Activated naive CD4-positive, alpha-beta T cell treated with anti-CD3 and anti-CD28 coated beads, Interleukin-2, amount 50 U/mL, for 16 hours (primary cell): ENCODE measurements at regions not wholly inside any gene's neighbourhood (a gene's known extent, or its start where the extent isn't known, plus 50 kb on each side); places are given as distances from the start of the nearest gene placed in this dataset.
"Not testable (repeated sequence)": the region's sequence is repeated elsewhere in the genome, so short reads cannot be mapped to it uniquely, and the experiment has no call there.

Experiments
- DNase-seq: peaks from one replicate; pipeline ENCODE4 v3.0.0-alpha.2; 2020

DNA sequence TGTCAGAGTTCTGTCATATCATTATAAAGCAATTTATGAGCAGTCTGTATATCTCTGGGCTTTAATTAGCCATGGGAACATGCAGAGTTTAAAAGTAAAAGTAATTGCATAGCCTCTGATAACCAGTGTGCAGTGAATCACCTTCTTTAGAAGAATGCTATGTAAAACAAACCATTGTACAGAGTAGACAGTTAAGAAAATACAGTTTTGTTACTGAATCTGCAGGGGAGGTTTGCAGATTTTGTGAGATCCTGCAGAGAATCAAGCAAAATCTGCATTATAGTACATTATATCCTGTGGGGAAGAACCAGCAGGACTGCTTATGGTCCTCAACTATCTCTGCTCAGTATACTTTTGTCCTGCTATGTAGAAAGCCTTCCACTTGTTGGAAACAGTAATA, 396.2 kb upstream of the NAALADL2 start:
- DNase-seq = no peak

DNA sequence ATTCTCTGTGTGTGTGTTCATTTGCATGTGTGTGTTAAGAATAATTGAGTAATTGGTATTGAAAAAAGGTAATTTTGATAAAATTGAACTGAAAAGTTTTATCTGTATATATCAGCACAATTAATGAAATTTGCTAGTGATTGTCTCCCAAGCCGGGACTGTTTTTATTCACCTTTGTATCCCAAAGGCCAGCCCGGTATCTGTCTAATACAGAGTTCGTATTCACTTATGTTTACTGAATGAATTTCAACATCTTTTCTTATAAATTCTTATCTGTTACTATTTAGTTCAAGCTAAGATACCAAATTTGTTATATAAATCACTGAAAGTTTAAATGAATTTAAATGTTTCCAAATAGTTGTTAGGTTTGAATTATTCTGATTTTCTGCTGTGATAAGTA, 394.0 kb upstream of the NAALADL2 start:
- no peak for DNase-seq

DNA sequence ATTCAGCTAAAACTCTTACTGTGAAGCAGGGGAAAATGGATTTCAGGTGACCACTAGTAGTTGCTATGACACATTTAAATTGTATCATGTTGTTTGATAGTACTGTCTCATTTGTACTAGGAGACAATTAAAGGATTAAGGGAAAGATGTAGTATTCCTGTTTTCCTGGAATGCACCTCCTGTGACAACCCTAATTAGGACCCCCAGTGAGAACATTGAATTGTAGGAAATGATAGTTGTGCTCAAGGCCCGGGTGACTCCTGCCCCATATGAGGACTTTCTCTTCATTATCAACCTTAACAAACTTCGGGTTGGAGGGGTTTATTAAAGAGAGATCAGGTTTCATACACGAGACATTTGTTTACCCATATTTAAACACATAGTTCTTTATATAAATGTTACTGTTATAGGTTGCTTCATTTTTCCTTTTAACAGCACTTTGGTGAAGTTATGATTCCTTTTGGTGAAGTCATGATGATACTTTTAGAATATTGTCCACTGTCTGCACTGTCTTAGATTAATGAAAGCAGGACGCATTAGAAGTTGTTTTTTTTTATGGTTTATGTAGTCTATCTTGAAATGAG, 392.6 kb upstream of the NAALADL2 start:
- no peak for DNase-seq

DNA sequence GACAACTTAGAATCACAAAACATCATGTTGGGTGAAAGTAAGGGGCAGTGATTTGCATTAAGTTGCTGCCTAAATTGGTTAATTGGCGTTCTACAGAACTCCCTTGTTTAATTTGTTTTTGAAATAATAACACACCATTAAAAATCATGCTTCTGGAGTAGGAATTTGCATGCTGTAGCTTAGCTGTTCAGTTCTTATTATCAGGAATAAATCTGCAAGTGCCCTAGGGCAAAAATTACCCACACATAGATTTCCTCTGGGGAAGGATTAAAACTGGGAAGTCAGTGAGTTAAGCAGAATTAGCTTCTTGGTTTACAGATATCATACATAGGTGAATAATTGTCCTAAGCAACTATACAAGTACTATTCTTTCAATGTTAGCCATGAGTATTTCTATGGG, 381.6 kb upstream of the NAALADL2 start:
- DNase-seq = no peak

DNA sequence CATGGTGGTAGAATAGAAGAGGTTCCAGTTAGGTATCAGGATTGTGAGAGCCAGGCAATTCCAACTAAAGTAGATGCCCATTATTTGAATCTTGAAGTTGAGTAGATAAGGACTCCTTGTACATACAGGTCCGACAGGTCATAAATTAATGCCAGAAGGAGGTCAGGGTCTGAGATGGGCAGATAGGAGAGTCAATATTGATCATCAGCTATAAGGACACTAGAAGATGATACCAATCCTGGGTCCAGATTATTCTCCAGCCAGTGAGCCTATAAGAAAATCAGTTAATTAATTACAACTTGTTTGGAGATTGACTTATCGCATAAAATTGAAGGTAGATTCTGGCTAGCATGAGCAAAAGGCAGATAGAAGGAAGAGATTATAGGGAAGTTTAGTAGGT, 378.4 kb upstream of the NAALADL2 start:
- DNase-seq = no peak

DNA sequence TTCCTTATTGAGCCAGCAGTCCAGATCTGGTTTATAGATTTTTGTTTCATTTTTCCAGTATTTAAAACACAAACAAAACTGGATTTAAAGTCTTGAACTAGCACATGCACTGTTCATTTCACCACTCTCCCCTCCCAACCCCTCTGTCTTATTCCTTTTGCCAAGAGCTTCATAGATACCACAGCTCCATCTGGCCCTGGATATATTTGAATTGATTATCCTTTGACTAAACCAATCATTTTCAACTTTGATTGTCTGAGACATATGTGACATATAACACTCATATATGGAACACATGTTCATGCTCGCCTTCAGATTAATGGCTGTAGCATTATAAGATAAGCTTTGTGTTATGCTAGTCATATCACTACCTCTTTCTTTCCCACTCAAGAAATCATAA, 376.6 kb upstream of the NAALADL2 start:
- DNase-seq = no peak

DNA sequence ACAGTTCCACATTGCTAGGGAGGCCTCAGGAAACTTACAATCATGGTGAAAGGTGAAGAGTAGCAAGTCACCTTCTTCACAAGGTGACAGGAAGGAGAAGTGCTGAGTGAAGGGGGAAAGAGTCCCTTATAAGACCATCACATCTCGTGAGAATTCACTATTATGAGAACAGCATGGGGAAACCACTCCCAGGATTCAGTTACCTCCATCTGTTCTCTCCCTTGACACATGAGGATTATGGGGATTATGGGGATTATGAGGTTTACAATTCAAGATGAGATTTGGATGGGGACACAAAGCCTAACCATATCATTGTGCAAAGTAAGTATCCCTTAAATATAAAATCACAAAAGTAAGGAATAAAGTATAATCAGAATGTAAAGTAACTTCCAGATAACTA, 375.9 kb upstream of the NAALADL2 start:
- DNase-seq = no peak

DNA sequence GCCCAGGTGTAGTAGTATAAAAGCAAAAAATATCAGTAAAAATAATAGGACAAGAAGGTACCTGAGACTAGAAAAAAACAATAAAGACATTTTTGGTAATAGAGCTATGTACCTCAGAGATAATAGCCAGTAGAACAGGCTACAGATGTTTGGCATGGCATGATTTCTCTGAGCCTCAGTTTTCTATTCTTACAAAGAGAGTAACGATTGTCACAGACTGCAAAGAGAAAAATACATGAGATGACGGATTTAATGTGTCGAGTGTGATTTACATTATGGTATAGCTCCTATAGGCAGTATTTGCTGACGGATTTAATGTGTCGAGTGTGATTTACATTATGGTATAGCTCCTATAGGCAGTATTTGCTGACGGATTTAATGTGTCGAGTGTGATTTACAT, 375.3 kb upstream of the NAALADL2 start:
- not testable (repeated sequence) for DNase-seq

DNA sequence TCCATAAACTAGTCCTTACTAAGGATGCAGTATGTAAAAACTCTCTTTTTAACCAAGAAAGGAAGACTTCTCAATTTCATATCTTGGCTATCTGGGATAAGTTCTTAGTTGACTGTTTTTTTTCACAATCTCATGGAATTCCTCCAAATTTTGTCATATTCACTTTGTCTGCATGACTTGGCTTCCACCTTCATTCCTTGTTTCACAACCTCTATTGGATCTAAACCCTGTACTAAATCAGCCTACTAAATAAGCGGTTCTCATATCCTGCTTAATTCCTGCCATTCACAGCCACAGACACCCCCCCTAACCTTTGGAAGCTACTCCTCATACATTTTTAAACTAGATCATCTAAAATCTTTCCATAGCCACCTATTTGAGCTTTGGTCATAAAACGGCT, 370.6 kb upstream of the NAALADL2 start:
- no peak for DNase-seq

DNA sequence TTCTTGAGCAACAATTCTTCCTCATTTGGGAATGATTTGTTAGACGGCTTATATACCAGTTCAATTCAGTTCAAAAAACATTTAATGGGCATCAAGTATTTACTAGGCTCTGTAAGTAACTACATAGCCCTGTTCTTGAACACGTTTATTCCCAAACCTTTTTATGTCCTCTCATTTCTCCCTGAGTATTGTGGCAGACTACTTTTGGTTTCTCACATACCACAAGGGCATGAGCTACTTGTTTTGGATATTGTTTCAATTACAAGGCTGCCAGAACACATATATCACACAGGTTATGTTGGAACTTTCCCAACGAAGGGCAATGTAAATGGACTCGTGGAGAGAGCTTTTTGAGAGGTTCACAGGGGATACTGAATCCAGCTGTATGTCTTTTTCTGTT, 363.8 kb upstream of the NAALADL2 start:
- no peak for DNase-seq

DNA sequence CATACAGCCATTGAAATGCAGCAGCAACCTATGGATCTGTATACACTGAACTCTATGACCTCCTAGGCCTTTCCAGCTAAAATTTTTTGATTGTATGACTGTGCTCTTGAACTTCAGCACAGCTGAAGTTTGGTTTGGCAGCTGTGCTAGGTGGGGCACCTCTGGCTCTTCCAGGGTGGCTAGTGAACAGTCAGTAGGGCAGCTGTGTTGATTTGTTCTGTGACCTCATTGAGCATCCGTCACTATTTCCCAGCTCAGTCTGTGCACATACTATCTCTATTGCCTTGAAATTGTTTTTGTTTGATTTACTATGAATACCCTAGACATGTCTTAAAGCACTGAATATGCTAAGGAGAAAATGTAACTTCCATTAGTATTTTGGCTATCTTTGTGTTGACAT, 363.2 kb upstream of the NAALADL2 start:
- DNase-seq = no peak

DNA sequence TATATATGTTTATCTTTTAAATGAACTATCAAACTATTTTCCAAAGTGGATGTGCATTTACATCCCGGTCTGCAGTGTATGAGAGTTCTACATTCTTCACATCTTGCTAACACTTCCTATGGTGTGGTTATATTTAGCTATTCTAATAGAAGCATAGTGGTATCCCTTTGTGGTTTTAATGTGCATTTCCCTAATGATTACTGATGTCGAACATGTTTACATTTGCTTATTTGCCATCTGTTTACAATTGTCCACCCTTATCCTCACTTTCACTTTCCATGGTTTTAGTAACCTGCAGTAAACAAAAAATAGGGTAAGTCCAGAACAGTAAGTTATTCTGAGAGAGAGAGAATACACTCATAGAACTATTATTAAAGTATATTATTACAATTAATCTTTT, 360.5 kb upstream of the NAALADL2 start:
- DNase-seq = no peak

DNA sequence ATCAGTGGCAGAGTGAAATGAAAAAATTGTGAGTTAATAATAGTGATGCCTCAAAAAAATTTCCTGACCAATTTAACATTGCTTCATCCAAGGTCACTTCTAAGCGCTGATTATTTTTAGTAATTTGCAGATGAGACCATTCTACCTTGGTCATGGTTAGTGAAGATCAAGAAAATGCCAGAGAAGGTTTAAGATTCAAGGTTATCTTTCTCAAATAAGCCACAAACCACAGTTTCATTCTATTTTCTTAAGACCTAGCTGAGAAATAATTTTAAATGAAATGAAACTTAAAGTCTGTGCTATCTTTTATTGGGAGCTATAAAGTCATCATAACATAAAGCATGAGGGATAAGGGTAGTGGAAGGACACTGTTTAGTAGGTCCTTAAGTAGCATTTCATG, 353.9 kb upstream of the NAALADL2 start:
- no peak for DNase-seq

DNA sequence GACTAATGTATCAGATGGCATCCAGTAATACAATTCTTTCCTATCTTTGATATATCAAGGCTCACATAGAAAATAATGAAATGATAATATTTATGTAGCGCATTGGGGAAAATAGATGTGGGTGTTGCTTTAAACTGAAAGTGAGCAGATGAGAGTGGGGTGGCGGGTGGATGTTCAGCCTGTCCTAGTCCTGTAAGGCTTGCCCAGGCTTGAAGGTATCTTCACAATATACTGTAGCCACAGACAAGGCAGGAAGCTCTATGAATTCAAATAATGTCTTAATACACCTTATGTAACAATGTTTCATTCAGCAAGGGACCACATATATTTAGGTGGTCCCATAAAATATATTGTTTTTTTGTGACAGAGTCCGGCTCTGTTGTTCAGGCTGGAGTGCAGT, 334.9 kb upstream of the NAALADL2 start:
- no peak for DNase-seq

DNA sequence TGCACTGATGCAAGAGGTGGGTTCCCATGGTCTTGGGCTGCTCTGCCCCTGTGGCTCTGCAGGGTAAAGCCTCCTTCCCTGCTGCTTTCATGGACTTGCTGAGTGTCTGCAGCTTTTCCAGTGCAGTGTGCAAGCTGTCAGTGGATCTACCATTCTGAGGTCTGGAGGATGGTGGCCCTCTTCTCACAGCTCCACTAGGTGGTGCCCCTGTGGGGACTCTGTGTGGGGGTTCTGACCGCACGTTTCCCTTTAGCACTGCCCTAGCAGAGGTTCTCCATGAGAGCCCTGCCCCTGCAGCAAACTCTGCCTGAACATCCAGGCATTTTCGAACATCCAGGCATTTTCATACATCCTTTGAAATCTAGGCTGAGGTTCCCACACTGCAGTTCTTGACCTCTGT, 329.8 kb upstream of the NAALADL2 start:
- no peak for DNase-seq

DNA sequence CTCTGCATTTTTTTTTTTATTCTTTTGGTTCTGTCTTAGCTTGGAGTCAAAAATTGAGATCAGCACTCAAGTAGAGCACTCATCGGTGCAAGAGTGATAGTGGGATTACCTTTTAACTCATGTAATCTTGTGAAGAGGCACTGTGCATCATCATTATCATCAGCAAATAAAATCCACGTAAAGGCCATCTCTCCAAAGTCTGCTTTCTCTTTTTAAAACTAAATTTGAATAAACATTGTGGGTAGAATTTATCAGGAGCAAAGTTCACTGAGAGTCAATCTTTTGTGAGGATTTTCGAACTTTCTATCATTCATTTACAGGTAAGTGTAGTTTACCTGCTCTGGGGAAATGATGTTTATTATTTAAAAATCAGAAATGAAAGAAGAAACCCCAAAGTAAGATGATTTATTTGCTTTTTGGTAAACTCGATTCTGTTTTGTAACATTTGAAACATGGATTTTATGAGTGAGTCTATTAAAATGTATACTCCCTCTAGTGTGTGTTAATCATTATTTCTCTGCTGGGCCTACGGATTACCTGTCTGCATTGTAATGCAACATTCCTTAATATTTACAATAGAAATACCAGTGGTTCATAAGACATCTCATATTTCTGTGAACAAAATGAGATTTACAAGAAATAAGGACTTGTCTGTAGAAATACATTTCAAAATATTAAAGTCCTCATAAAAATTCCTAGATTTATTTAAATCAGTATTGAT, 327.7 kb upstream of the NAALADL2 start:
- no peak for DNase-seq

DNA sequence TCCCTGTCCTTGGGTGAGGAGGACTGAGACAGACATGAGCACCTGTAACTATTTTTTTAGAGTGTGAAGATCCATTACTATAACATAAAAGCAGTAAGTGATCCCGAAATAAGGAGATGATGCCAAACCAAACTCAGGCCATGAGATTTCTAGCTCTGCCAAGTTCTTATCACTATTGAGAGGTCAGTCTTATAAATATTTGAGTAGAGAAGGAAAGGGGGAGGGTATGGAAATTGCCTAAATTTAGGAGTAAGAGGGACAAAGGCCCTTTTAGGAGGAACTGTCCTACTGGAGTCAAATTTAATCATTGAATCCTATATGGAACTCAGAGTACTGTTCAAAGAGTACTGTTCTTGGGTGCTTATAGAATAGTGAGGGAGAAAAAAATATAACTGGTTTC, 326.9 kb upstream of the NAALADL2 start:
- DNase-seq = no peak

DNA sequence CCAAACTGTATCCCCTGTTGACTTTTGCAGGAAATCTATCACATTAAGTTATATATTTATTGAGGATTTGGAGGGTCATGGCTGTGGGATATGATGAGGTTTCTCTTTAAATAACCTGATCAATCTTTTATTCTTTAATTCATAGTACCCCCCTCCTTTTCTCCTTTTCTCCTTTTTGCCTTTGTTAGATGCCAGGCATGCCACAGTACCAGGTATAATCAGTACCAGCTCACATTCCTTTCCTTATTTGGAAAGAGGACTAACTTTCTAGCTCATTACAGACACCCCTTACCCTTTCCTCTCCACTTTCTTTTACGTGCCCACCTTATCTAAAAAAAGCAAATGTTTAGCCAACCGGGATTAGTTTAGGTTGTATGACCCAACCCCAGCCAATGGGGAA, 326.4 kb upstream of the NAALADL2 start:
- DNase-seq = no peak

DNA sequence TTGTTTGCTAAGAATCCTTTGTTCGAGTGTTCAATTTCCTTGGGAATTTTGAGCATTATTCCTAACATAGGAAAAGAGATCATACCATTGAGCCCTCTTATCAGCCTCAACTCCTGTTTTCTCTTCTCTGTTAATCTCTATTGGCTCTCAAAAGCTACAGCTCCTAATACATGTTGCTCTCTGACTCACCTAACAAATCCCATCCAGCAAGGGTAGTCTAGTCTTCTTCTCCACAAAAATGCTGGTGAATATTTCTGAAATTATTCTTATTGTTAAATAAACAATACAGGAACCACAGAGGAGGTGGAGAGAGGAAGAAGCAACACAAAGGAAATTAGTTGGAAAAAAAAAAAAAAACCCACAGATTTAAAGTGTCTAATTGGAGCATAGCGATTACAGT, 325.8 kb upstream of the NAALADL2 start:
- no peak for DNase-seq

DNA sequence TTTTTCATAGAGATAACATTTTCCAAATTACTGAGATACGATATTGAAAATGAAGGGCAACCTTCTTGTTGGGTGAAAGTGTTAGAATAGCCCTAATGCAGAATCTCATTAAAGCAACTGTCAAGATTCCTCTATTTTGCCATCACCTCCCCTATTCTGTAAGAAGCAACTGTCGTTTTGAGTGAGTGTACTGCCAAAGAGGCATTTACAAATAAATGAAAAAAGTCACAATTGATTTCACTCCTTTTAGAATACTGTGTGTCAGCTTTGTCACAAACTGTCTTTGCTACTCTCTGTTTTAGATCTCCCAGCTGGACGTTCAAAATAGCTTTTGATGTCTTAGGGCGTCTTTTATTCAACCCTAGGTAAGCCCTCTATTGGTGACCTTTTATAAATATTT, 322.8 kb upstream of the NAALADL2 start:
- DNase-seq = no peak

DNA sequence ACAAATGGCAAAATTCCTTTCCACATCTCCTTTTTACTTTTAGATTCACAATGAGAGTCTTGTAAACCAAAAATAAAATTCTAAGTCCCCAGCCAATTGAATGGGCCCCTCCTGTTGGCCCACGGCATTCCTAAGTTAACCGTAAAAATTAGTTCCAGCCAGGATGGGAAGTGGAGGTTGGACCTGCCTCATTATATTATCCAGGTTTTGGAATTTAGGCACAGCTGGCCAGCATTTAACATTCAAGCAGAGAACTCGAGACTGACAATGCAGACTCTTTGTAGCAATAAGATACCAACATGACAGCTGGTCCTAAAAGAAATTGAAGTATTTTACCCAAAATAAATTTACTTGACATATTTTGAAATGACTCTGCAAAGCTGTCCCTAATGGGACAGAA, 321.0 kb upstream of the NAALADL2 start:
- no peak for DNase-seq

DNA sequence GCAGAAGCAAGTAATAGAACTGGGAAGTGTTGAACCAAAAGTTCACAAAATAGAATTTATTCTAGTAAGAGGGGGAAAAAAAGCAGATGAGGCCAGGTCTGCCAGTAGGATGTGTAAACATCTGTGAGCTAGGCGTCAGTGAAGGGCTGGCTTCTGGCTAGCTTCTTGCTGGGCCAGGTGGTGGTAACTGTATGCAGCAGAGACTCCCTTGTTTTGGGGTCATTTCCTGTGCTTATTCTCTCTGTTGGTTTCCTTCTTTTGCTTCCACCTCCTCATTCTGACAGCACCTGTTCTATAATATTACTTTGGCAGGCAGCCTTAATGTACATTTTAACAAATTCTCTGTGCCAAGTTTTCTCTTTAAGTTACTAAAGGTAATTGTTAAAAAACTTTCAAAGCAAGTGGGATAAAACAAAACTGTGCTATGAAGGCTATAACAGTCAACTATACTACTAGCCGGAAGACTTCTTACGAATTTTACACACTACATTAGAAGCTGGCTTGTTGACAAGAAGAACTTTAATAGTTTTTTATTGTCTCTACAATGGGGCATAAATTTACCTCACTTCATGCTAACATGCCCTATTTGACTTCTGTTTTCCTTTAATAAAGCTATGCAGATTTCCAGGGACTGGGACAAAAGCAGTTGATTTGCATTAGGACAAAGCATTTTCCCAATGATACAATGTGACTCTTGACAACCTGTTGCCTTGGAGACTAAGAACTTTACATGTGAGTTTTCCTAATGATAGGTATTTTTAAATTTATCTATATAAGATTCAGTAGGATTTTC, 318.8 kb upstream of the NAALADL2 start:
- no peak for DNase-seq

DNA sequence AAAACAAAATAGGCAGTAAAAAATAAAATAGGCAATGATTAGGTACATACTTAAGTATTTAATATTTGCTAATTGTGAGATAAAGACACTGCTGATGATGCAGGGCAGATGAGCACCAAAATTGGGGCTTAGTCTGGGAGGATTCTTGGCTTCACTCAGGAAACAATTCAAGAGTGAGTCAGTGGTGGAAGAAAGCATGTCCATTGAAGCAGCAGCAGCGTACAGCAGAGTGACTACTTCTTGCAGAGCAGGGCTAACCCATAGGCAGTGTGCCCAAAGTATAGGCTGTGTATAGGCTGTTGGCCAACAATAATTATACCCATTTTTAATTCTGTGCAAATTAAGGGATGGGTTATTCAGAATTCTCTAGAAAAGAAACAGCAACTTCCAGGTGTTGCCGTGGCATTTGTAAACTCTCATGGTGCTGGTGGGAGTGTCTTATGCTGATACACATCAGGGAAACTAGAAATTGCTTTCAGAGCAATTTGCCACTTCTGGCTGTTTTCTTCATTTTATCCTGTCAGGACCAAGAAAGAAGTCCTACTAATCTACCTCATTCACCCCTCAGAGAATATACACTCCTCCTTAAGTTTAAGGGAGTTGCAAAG, 317.3 kb upstream of the NAALADL2 start:
- DNase-seq = no peak
